ENCODE measurements at regions not wholly inside any gene's neighbourhood (a gene's known extent, or its start where the extent isn't known, plus 50 kb on each side); places are given as distances from the start of the nearest gene placed in this dataset.
"Not testable (repeated sequence)": the region's sequence is repeated elsewhere in the genome, so short reads cannot be mapped to it uniquely, and the experiment has no call there.

GRCh38 chr4:22631167-22631566, 61.6 kb upstream of the GBA3 start:
- TF ChIP-seq, protein P1, sequence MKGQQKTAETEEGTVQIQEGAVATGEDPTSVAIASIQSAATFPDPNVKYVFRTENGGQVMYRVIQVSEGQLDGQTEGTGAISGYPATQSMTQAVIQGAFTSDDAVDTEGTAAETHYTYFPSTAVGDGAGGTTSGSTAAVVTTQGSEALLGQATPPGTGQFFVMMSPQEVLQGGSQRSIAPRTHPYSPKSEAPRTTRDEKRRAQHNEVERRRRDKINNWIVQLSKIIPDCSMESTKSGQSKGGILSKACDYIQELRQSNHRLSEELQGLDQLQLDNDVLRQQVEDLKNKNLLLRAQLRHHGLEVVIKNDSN (IDR thresholded peaks at IDR 0.05; ENCODE audit: borderline replicate concordance, extremely low read length, insufficient read depth, low read depth, low read length): not testable (repeated sequence)
- not testable (repeated sequence) for TF ChIP-seq EP300 (IDR thresholded peaks at IDR 0.05; ENCODE audit: borderline replicate concordance in 1 of 2, control insufficient read depth in 1 of 2, low read depth in 2 of 2, low read length in 2 of 2); TAF1 (IDR thresholded peaks at IDR 0.05; ENCODE audit: borderline replicate concordance, low read depth, low read length); POLR2AphosphoS5 (IDR thresholded peaks at IDR 0.05; ENCODE audit: low read length); EZH2 (IDR thresholded peaks at IDR 0.05; ENCODE audit: borderline replicate concordance, control insufficient read depth, low read depth, low read length); BCL11A (IDR thresholded peaks at IDR 0.05; ENCODE audit: low read depth, low read length); SIX5 (IDR thresholded peaks at IDR 0.05; ENCODE audit: low read depth, low read length, severe bottlenecking); BCL3 (IDR thresholded peaks at IDR 0.05; ENCODE audit: borderline replicate concordance, insufficient read depth, low read depth, low read length, poor library complexity, severe bottlenecking); CTCF (IDR thresholded peaks at IDR 0.05 in 2 of 3, conservative IDR thresholded peaks at IDR 0.05 in 1 of 3; ENCODE audit: control insufficient read depth in 2 of 3, extremely low read depth in 1 of 3, insufficient read depth in 1 of 3, low read depth in 3 of 3, low read length in 3 of 3); POLR2A (IDR thresholded peaks at IDR 0.05; ENCODE audit: low read depth, low read length); MAX (IDR thresholded peaks at IDR 0.05; ENCODE audit: low read depth, low read length)
- TF ChIP-seq, protein P2, sequence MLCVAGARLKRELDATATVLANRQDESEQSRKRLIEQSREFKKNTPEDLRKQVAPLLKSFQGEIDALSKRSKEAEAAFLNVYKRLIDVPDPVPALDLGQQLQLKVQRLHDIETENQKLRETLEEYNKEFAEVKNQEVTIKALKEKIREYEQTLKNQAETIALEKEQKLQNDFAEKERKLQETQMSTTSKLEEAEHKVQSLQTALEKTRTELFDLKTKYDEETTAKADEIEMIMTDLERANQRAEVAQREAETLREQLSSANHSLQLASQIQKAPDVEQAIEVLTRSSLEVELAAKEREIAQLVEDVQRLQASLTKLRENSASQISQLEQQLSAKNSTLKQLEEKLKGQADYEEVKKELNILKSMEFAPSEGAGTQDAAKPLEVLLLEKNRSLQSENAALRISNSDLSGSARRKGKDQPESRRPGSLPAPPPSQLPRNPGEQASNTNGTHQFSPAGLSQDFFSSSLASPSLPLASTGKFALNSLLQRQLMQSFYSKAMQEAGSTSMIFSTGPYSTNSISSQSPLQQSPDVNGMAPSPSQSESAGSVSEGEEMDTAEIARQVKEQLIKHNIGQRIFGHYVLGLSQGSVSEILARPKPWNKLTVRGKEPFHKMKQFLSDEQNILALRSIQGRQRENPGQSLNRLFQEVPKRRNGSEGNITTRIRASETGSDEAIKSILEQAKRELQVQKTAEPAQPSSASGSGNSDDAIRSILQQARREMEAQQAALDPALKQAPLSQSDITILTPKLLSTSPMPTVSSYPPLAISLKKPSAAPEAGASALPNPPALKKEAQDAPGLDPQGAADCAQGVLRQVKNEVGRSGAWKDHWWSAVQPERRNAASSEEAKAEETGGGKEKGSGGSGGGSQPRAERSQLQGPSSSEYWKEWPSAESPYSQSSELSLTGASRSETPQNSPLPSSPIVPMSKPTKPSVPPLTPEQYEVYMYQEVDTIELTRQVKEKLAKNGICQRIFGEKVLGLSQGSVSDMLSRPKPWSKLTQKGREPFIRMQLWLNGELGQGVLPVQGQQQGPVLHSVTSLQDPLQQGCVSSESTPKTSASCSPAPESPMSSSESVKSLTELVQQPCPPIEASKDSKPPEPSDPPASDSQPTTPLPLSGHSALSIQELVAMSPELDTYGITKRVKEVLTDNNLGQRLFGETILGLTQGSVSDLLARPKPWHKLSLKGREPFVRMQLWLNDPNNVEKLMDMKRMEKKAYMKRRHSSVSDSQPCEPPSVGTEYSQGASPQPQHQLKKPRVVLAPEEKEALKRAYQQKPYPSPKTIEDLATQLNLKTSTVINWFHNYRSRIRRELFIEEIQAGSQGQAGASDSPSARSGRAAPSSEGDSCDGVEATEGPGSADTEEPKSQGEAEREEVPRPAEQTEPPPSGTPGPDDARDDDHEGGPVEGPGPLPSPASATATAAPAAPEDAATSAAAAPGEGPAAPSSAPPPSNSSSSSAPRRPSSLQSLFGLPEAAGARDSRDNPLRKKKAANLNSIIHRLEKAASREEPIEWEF (IDR thresholded peaks at IDR 0.05; ENCODE audit: insufficient replicate concordance, low read depth, low read length): not testable (repeated sequence)
- TF ChIP-seq, protein P3, sequence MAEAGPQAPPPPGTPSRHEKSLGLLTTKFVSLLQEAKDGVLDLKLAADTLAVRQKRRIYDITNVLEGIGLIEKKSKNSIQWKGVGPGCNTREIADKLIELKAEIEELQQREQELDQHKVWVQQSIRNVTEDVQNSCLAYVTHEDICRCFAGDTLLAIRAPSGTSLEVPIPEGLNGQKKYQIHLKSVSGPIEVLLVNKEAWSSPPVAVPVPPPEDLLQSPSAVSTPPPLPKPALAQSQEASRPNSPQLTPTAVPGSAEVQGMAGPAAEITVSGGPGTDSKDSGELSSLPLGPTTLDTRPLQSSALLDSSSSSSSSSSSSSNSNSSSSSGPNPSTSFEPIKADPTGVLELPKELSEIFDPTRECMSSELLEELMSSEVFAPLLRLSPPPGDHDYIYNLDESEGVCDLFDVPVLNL (IDR thresholded peaks at IDR 0.05; ENCODE audit: low read depth, low read length): not testable (repeated sequence)
- TF ChIP-seq, protein P4, sequence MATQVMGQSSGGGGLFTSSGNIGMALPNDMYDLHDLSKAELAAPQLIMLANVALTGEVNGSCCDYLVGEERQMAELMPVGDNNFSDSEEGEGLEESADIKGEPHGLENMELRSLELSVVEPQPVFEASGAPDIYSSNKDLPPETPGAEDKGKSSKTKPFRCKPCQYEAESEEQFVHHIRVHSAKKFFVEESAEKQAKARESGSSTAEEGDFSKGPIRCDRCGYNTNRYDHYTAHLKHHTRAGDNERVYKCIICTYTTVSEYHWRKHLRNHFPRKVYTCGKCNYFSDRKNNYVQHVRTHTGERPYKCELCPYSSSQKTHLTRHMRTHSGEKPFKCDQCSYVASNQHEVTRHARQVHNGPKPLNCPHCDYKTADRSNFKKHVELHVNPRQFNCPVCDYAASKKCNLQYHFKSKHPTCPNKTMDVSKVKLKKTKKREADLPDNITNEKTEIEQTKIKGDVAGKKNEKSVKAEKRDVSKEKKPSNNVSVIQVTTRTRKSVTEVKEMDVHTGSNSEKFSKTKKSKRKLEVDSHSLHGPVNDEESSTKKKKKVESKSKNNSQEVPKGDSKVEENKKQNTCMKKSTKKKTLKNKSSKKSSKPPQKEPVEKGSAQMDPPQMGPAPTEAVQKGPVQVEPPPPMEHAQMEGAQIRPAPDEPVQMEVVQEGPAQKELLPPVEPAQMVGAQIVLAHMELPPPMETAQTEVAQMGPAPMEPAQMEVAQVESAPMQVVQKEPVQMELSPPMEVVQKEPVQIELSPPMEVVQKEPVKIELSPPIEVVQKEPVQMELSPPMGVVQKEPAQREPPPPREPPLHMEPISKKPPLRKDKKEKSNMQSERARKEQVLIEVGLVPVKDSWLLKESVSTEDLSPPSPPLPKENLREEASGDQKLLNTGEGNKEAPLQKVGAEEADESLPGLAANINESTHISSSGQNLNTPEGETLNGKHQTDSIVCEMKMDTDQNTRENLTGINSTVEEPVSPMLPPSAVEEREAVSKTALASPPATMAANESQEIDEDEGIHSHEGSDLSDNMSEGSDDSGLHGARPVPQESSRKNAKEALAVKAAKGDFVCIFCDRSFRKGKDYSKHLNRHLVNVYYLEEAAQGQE (IDR thresholded peaks at IDR 0.05; ENCODE audit: low read depth, low read length): not testable (repeated sequence)

Data from GM12878 (cell line).